Embryonic facial prominence (tissue), 1 donor: ENCODE measurements at regions not wholly inside any gene's neighbourhood (a gene's known extent, or its start where the extent isn't known, plus 50 kb on each side); places are given as distances from the start of the nearest gene placed in this dataset.
"Not testable (repeated sequence)": the region's sequence is repeated elsewhere in the genome, so short reads cannot be mapped to it uniquely, and the experiment has no call there.

Experiments
- DNase-seq: peaks from one replicate; pipeline ENCODE4 v3.0.0-alpha.2; 2016; ENCODE audit errors: extremely low spot score

GRCh38 chr9:40907657-40908624 lies 220.5 kb downstream of the FOXD4L6 start:
- DNase-seq: no peak

GRCh38 chr9:40906879-40907278 lies 221.6 kb downstream of the FOXD4L6 start:
- not testable (repeated sequence) for DNase-seq

DNA sequence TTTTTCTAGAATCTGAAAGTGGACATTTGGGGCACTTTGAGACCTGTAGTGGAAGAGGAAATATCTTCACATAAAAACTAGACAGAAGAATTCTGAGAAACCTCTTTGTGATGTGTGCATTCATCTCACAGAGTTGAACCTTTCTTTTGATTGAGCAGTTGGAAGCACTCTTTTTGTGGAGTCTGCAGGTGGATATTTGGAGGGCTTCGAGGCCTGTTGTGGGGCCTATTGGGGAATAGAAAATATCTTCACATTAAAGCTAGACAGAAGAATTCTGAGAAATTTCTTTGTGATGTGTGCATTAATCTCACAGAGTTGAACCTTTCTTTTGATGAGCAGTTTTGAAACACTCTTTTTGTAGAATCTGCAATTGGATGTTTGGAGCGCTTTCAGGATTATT lies 236.2 kb downstream of the FOXD4L6 start:
- DNase-seq: not testable (repeated sequence)

DNA sequence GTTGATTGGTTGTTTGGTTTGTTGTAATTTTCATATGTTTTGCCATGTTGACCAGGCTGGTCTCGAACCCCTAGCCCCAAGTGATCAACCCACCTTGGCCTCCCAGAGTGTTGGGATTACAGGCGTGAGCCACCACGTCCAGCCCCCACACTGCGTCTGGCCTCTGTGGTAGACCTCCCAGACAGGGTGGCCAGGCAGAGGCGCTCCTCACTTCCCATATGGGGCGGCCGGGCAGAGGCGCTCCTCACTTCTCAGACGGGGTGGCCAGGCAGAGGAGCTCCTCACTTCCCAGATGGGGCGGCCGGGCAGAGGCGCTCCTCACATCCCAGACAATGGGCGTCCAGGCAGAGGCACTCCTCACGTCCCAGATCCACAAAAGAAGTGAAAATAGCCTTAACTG lies 242.6 kb downstream of the FOXD4L6 start:
- DNase-seq: not testable (repeated sequence)

DNA sequence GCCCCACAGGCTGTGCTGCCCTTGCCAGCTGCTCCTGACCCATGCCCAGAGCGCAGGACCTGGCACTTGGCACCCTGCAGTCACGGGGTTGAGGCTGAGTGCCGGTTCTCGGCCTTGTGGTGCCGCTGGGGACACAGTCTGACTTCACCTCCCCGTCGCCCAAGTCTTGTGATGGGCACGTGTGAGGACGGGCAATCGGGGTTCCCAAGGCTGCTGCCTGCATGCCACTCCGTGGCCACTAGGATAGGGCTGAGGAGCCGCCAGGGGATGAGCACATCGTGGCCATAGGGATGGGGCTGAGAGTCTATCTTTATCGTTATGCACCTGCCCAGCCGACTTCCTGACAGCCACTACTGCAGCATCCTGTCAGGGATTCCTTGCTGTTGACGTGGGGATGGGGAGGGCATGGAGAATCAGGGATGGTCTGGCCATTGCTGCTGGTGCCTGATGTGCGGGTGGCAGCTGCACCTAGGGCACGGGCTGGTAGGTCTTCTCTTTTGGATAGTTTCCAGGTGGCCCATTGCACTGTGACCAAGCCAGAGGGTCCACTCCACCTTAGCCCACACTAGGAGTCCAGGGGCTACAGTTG lies 243.5 kb downstream of the FOXD4L6 start:
- DNase-seq: not testable (repeated sequence)

GRCh38 chr9:40884072-40884901 lies 244.2 kb downstream of the FOXD4L6 start:
- no peak for DNase-seq

DNA sequence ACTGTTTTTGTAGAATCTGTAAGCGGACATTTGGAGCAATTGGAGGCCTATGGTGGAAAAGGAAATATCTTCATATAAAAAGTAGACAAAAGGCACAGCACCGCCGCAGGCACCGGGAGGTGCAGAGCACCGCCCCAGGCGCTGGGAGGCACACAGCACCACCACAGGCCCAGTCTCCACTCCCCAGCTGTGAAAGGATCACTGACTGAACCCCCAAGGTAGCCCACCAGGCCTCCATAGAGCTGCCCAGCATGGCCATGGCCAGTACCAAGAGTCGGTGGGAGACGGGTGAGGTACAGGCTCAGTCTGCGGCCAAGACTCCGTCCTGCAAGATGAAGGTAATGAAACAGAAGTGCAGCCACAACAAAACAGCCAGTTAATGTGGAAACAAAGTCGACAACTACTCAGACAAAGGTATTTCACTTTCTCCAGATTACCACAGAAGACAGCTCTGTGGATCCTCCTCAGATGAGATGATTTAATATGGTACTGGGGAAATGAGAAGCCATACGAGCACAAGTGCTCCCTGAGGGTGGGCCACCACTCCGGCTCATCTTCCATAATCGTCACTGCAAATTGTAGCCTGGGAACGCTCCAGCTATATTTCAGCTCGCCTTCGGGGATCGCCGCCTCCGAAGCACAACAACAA lies 244.9 kb downstream of the FOXD4L6 start:
- not testable (repeated sequence) for DNase-seq

DNA sequence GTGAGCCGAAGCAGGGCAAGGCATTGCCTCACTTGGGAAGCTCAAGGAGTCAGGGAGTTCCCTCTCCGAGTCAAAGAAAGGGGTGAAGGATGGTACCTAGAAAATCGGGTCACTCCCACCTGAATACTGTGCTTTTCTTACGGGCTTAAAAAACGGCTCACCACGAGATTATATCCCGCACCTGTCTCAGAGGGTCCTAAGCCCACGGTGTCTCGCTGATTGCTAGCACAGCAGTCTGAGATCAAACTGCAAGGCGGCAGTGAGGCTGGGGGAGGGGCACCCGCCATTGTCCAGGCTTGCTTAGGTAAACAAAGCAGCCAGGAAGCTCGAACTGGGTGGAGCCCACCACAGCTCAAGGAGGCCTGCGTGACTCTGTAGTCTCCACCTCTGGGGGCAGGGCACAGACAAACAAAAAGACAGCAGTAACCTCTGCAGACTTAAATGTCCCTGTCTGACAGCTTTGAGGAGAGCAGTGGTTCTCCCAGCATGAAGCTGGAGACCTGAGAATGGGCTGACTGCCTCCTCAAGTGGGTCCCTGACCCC lies 254.7 kb downstream of the FOXD4L6 start:
- not testable (repeated sequence) for DNase-seq

DNA sequence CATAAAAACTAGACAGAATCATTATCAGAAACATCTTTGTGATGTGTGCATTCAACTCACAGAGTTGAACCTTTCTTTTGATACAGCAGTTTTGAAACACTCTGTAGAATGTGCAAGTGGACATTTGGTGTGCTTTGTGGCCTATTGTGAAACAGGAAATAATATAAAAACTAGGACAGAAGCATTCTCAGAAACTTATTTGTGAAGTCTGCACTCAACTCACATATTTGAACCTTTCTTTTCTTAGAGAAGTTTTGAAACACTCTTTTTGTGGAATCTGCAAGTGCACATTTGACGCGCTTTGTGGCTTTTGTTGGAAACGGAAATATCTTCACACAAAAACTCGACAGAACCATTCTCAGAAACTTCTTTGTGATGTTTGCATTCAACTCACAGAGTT lies 260.0 kb downstream of the FOXD4L6 start:
- not testable (repeated sequence) for DNase-seq
